B cell (primary cell): ENCODE measurements at regions not wholly inside any gene's neighbourhood (a gene's known extent, or its start where the extent isn't known, plus 50 kb on each side); places are given as distances from the start of the nearest gene placed in this dataset.

Experiments used
- ATAC-seq: fragments of 200-7000 bp; cut with Tn5 transposase; one replicate; pipeline ENCODE4 v1.10.0; 2021; ENCODE audit warnings: low read depth, mild to moderate bottlenecking, moderate number of reproducible peaks, moderate library complexity
- CTCF ChIA-PET: fragments of 350-600 bp; sonication (Branson Sonifier 250); formaldehyde crosslinking; loops from one replicate; lab custom pipeline; 2021; ENCODE audit warnings: antibody characterized with exemption, inconsistent platforms; lab: Charles Lee
- POLR2A ChIA-PET: fragments of 350-600 bp; sonication (Branson Sonifier 250); formaldehyde crosslinking; loops from one replicate; lab custom pipeline; 2021; ENCODE audit warnings: antibody characterized with exemption; lab: Charles Lee
- DNase-seq: peaks from one replicate; pipeline ENCODE4 v3.0.0; 2013
- H2AFZ ChIP-seq: 2 replicates; pipeline ENCODE4 v1.6.1; 2012; ENCODE audit warnings: mild to moderate bottlenecking, low read depth, low read length; ENCODE audit not compliant: insufficient read depth, poor library complexity, severe bottlenecking
- H3K27ac ChIP-seq, 2 donors: 1 replicate in 1 of 2; 2 replicates in 1 of 2; pipeline ENCODE4 v1.5.1; 2012 to 2013; ENCODE audit warnings: low read length in 2 of 2, mild to moderate bottlenecking in 2 of 2, moderate library complexity in 1 of 2
- H3K27me3 ChIP-seq, 4 experiments: fragments of 200-600 bp in 1 of 4; sonication (generic) in 1 of 4; replicated peaks in 1 of 4; 1 replicate in 2 of 4; 2 replicates in 2 of 4; pipeline versions ENCODE4 v1.6.1 to v1.7.0; 2013 to 2016; ENCODE audit warnings: low read length in 3 of 4, mild to moderate bottlenecking in 2 of 4, mixed read lengths in 1 of 4, moderate library complexity in 1 of 4; ENCODE audit not compliant: insufficient read depth in 4 of 4, control insufficient read depth in 3 of 4; ENCODE audit errors: control extremely low read depth in 1 of 4
- H3K36me3 ChIP-seq, 2 experiments: replicated peaks in 1 of 2; 1 replicate in 1 of 2; 2 replicates in 1 of 2; pipeline versions ENCODE4 v1.6.1 to v1.7.1; 2013; ENCODE audit warnings: low read length in 1 of 2; ENCODE audit not compliant: insufficient read depth in 2 of 2, control insufficient read depth in 1 of 2; ENCODE audit errors: control extremely low read depth in 1 of 2, extremely low read depth in 1 of 2
- H3K4me1 ChIP-seq, 2 donors: fragments of 200-600 bp in 1 of 2; sonication (generic) in 1 of 2; 1 replicate in 1 of 2; 2 replicates in 1 of 2; pipeline versions ENCODE4 v1.5.1 to v1.6.1; 2013 to 2017; ENCODE audit warnings: low read length in 2 of 2; ENCODE audit not compliant: control insufficient read depth in 2 of 2, insufficient read depth in 2 of 2
- H3K4me2 ChIP-seq: replicated peaks from 2 replicates; pipeline ENCODE3; 2012; ENCODE audit warnings: mild to moderate bottlenecking, low read depth, low read length; ENCODE audit not compliant: poor library complexity, severe bottlenecking
- H3K4me3 ChIP-seq, 5 experiments: fragments of 200-600 bp in 1 of 5; sonication (generic) in 1 of 5; 1 replicate in 3 of 5; 2 replicates in 2 of 5; pipeline versions ENCODE4 v1.5.1 to v1.7.0; 2011 to 2016; ENCODE audit warnings: low read length in 4 of 5, mild to moderate bottlenecking in 4 of 5, low read depth in 2 of 5, control low read depth in 1 of 5, moderate library complexity in 1 of 5; ENCODE audit not compliant: insufficient read depth in 1 of 5; ENCODE audit errors: control extremely low read depth in 1 of 5, extremely low read depth in 1 of 5
- H3K79me2 ChIP-seq: fragments of 200-600 bp; sonication (generic); one replicate; pipeline ENCODE4 v1.6.0; 2016; ENCODE audit warnings: low read length; ENCODE audit not compliant: control insufficient read depth, insufficient read depth
- H3K9ac ChIP-seq: fragments of 200-600 bp; sonication (generic); 2 replicates; pipeline ENCODE4 v1.6.1; 2017; ENCODE audit warnings: mild to moderate bottlenecking, low read length, moderate library complexity
- H3K9me3 ChIP-seq, 3 donors: one replicate each; pipeline versions ENCODE4 v1.6.1 to v1.7.1; 2013; ENCODE audit warnings: low read length in 2 of 3; ENCODE audit not compliant: control insufficient read depth in 2 of 3, insufficient read depth in 1 of 3; ENCODE audit errors: control extremely low read depth in 1 of 3
- H4K20me1 ChIP-seq: 2 replicates; pipeline ENCODE4 v1.6.0; 2012; ENCODE audit warnings: mild to moderate bottlenecking, low read length; ENCODE audit not compliant: insufficient read depth, control insufficient read depth, poor library complexity, severe bottlenecking
- H3K27ac Mint-ChIP-seq: one replicate; pipeline ENCODE4 v1.8.0; 2021; ENCODE audit warnings: mixed read lengths
- H3K27me3 Mint-ChIP-seq: one replicate; pipeline ENCODE4 v1.8.0; 2021; ENCODE audit warnings: mixed read lengths
- H3K4me1 Mint-ChIP-seq: one replicate; pipeline ENCODE4 v1.8.0; 2021; ENCODE audit warnings: mixed read lengths
- H3K4me3 Mint-ChIP-seq: one replicate; pipeline ENCODE4 v1.8.0; 2021; ENCODE audit warnings: mixed read lengths
- H3K9me3 Mint-ChIP-seq: one replicate; pipeline ENCODE4 v1.8.0; 2022; ENCODE audit warnings: mixed read lengths; ENCODE audit not compliant: insufficient read depth
- EZH2 ChIP-seq: IDR thresholded peaks from 2 replicates; pipeline ENCODE4 v1.6.1; 2012; ENCODE audit warnings: borderline replicate concordance, low read depth, mild to moderate bottlenecking, moderate library complexity, low read length; ENCODE audit not compliant: insufficient read depth, poor library complexity, severe bottlenecking
- WGBS: methylation state at CpG from one replicate; pipeline ENCODE4 v1.1.5; 2013; ENCODE audit warnings: missing lambda C conversion rate; ENCODE audit not compliant: insufficient coverage; 5-methylcytosine and 5-hydroxymethylcytosine counted together
- intact Hi-C: fragments of 100-400 bp; cut with micrococcal nuclease; formaldehyde crosslinking; loops from one replicate; pipeline ENCODE4 v1.10.0; 2022
- TF ChIP-seq, protein P1 (sequence below): fragments of 200-600 bp; IDR thresholded peaks from one replicate; pipeline ENCODE4 v1.8.0; 2022; ENCODE audit warnings: antibody characterized with exemption, mild to moderate bottlenecking

DNA sequence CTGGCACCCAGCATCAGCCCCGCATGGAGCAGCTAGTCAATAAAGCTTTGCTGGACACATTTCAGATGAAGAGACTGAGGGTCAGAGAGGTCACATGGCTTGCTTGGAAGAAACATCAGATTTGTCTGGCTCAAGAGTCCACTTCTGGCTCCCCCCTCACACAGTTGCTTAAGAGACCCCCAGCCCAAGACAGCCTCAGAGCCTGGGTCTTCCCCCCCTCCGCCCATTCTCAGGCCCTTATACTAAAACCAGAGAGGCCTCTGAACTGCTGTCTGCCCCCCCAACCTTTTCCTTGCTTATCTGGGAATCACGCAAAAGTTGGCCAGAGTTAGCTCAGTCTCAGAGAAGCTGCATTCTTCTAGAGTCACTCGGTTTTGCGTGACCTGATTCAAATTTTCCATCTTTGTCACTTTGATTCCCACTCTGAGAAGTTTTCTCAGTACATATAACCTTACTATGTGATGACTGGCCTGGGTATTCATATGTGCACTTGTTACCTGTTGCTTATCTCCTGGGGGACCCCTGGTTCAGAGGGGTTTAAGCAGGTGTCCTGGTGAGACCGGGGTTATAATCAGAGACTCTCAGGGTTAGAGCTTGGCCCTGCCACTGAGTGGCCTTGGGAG, 145.4 kb upstream of the IER5L start:
- ChIA-PET POLR2A (interaction anchor here (0.7 kb wide), 1 partner anchor 44 kb away, joined by 5 read pairs; no protein-coding TSS in a partner anchor), CTCF (no interaction called here)
- Histone ChIP-seq H3K9ac (no peak overlapping the region), H2AFZ (no peak overlapping the region), H3K9me3 (no peaks in the 10 kb centered on the region), H4K20me1 (no peaks in the 10 kb centered on the region), H3K27me3 (peaks cover 0 to 24% (median 7%) of the 10 kb centered on the region in 4 experiments), H3K79me2 (no peaks in the 10 kb centered on the region), H3K4me2 (no peak overlapping the region), H3K4me1 (peaks cover 12 to 22% of the 10 kb centered on the region in 2 donors), H3K36me3 (no peaks in the 10 kb centered on the region), H3K4me3 (no peak overlapping the region), H3K27ac (no peak overlapping the region)
- H3K9me3 Mint-ChIP-seq = no peaks in the 10 kb centered on the region
- no peak overlapping the region for H3K27ac Mint-ChIP-seq
- 83% methylated on average over 2 of the region's 6 CpGs for WGBS
- intact Hi-C loops = no loop called here
- DNase-seq (no peak), ATAC-seq (no peak)
- TF ChIP-seq, protein P1, sequence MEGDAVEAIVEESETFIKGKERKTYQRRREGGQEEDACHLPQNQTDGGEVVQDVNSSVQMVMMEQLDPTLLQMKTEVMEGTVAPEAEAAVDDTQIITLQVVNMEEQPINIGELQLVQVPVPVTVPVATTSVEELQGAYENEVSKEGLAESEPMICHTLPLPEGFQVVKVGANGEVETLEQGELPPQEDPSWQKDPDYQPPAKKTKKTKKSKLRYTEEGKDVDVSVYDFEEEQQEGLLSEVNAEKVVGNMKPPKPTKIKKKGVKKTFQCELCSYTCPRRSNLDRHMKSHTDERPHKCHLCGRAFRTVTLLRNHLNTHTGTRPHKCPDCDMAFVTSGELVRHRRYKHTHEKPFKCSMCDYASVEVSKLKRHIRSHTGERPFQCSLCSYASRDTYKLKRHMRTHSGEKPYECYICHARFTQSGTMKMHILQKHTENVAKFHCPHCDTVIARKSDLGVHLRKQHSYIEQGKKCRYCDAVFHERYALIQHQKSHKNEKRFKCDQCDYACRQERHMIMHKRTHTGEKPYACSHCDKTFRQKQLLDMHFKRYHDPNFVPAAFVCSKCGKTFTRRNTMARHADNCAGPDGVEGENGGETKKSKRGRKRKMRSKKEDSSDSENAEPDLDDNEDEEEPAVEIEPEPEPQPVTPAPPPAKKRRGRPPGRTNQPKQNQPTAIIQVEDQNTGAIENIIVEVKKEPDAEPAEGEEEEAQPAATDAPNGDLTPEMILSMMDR = no peak
- no peak for TF ChIP-seq EZH2
- no peak overlapping the region for H3K4me3 Mint-ChIP-seq
- H3K4me1 Mint-ChIP-seq = peaks cover 11% of the 10 kb centered on the region
- peaks cover 14% of the 10 kb centered on the region for H3K27me3 Mint-ChIP-seq

DNA sequence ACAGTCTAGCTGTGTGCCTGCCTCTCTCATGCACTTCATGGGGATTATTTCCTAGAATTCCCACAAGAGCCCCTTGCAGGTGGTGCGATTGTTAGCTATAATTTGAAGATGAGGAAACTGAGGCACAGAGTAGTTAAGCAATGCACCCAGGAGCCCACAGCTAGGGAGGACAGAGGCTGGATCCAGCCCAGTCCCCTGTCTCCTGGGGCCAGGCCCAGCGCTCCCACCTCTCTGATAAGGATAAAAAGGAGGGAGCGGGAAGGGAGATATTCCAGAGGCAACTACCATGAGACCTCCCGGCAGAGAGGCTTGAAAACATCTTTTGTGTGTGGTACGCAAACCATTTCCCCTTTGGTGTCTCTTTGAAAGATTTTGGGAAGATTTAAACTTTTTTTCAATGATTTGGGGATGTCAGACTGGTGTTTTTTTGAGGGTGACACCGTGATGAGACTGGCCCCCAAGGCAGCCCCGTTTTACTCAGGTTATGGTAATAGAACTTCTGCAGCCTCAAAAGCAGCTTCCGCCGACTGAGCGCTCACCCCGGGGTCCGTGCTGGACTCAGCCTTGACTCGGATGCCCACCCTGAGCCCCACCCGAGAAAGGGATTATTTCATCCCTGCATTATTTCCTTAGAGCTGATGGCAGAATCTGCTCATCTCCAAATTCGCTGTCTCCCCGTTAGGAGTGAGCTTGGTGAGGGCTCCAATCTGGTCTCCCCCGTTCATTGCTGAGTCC, 144.7 kb upstream of the IER5L start:
- ChIA-PET POLR2A (interaction anchor here (0.7 kb wide), 1 partner anchor 45 kb away, joined by 5 read pairs; no protein-coding TSS in a partner anchor), CTCF (no interaction called here)
- TF ChIP-seq, protein P1 = no peak
- TF ChIP-seq EZH2 = no peak
- Mint-ChIP-seq H3K9me3 (no peaks in the 10 kb centered on the region), H3K27me3 (peaks cover 14% of the 10 kb centered on the region), H3K4me1 (peaks cover 7% of the 10 kb centered on the region), H3K4me3 (no peak overlapping the region), H3K27ac (no peak overlapping the region)
- H4K20me1 ChIP-seq = no peaks in the 10 kb centered on the region
- intact Hi-C loops = no loop called here
- ATAC-seq (no peak), DNase-seq (no peak)
- H3K4me3 ChIP-seq = no peak overlapping the region
- H3K9ac ChIP-seq = no peak overlapping the region
- no peak overlapping the region for H3K27ac ChIP-seq
- peaks cover 0 to 31% (median 7%) of the 10 kb centered on the region in 4 experiments for H3K27me3 ChIP-seq
- no peaks in the 10 kb centered on the region for H3K79me2 ChIP-seq
- WGBS = 97% methylated on average over 15 of the region's 17 CpGs
- H2AFZ ChIP-seq = no peak overlapping the region
- no peaks in the 10 kb centered on the region for H3K9me3 ChIP-seq
- H3K36me3 ChIP-seq = no peaks in the 10 kb centered on the region
- H3K4me1 ChIP-seq = peaks cover 10 to 16% of the 10 kb centered on the region in 2 donors
- no peak overlapping the region for H3K4me2 ChIP-seq
